ENCODE measurements at regions not wholly inside any gene's neighbourhood (a gene's known extent, or its start where the extent isn't known, plus 50 kb on each side); places are given as distances from the start of the nearest gene placed in this dataset.

GRCh38 chr15:99878835-99879234 lies 145.6 kb upstream of the LYSMD4 start:
- DNase-seq (ENCODE audit: low read depth): no peak
- H3K4me3 ChIP-seq (ENCODE audit: low read length): no peak overlapping the region
- TF ChIP-seq, protein P1, sequence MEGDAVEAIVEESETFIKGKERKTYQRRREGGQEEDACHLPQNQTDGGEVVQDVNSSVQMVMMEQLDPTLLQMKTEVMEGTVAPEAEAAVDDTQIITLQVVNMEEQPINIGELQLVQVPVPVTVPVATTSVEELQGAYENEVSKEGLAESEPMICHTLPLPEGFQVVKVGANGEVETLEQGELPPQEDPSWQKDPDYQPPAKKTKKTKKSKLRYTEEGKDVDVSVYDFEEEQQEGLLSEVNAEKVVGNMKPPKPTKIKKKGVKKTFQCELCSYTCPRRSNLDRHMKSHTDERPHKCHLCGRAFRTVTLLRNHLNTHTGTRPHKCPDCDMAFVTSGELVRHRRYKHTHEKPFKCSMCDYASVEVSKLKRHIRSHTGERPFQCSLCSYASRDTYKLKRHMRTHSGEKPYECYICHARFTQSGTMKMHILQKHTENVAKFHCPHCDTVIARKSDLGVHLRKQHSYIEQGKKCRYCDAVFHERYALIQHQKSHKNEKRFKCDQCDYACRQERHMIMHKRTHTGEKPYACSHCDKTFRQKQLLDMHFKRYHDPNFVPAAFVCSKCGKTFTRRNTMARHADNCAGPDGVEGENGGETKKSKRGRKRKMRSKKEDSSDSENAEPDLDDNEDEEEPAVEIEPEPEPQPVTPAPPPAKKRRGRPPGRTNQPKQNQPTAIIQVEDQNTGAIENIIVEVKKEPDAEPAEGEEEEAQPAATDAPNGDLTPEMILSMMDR (IDR thresholded peaks at IDR 0.05; ENCODE audit: insufficient read depth, low read depth, low read length, missing control alignments): no peak

GRCh38 chr15:99873451-99873850 lies 140.2 kb upstream of the LYSMD4 start:
- H3K4me3 ChIP-seq (ENCODE audit: low read length): no peak overlapping the region
- TF ChIP-seq, protein P1 (IDR thresholded peaks at IDR 0.05; ENCODE audit: insufficient read depth, low read depth, low read length, missing control alignments): no peak
- DNase-seq (ENCODE audit: low read depth): no peak

DNA sequence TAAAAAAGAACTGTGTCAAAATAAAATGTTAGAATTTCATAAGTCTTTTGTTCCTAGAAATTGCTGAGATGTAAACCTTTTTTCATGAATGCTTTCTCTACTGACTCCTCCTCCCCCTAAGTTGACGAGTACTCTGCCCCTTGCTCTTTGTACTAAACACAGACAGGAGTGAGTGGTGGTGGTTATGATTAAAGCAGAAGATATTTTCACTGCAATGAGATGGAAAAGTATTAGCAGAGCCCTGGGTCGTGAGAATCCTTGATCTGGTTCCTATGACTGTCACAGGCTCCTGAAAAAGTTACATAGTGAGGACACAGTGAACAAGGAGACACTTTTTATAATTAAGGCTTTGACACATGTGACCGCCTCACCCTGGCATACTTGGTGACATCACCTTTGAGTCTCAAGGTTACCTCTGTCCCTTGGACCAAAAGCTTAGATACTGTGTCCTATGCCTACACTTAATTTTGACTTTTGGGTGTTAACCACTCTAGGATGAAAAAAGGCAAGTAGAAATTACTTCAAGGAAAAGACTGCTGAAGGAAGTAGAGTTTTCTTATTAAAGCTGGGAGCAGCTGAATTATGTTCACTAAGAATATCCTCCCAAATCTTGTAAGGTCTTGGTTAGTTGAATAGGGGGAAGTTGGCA lies 130.4 kb upstream of the LYSMD4 start:
- TF ChIP-seq, protein P1 (IDR thresholded peaks at IDR 0.05; ENCODE audit: insufficient read depth, low read depth, low read length, missing control alignments): no peak
- no peak for DNase-seq (ENCODE audit: low read depth)

DNA sequence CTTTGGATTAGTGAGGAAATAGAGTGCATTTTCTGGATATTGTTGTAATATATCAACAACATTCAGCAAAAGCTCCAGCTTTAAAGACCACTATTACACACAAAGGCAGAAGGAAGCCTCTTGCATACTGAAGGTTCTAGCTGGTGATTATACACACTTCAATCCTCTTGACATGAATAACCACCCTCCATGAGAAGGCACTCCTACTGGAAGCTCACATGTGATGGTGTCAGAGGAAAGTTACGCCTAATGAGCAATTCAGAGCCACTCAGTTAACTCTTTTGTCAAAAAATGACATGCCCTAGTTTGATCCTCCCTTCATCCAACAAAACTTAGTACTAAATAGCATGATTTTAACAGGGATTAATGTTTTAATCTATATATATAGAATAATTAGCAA lies 124.6 kb upstream of the LYSMD4 start:
- no peak overlapping the region for H3K4me3 ChIP-seq (ENCODE audit: low read length)
- peak; percentile 4 for DNase-seq (ENCODE audit: low read depth)
- TF ChIP-seq, protein P1 (IDR thresholded peaks at IDR 0.05; ENCODE audit: insufficient read depth, low read depth, low read length, missing control alignments): no peak

More for the DNA sequence above, 130.4 kb upstream of the LYSMD4 start:
- H3K4me3 ChIP-seq (ENCODE audit: low read length): no peak overlapping the region

- no peak for DNase-seq (ENCODE audit: low read depth)
- H3K4me3 ChIP-seq (ENCODE audit: low read length): no peak overlapping the region
- TF ChIP-seq, protein P1 (IDR thresholded peaks at IDR 0.05; ENCODE audit: insufficient read depth, low read depth, low read length, missing control alignments): no peak
These were observed 117.3 kb upstream of the LYSMD4 start for GRCh38 chr15:99850517-99850916.

DNA sequence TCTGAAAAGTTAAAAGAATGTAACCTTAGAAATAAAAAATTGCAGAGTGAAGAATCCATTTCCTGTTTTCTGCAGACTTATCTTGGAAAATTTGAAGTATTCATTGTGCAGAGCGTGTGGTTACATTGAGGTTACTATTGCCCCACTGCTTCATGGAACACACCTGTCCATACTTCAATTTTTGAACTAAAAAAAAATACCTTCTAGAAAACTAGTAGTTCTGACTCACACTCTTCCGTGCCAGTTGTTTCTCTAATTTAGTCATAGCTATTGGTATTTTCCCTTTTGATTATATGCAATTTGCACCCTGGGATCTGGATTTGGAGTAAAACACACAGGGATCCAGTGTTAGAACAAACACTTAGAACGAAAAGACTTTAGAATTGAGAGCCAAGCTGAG lies 111.8 kb upstream of the LYSMD4 start:
- no peak overlapping the region for H3K4me3 ChIP-seq (ENCODE audit: low read length)
- DNase-seq (ENCODE audit: low read depth): peak; percentile 4
- TF ChIP-seq, protein P1 (IDR thresholded peaks at IDR 0.05; ENCODE audit: insufficient read depth, low read depth, low read length, missing control alignments): no peak

DNA sequence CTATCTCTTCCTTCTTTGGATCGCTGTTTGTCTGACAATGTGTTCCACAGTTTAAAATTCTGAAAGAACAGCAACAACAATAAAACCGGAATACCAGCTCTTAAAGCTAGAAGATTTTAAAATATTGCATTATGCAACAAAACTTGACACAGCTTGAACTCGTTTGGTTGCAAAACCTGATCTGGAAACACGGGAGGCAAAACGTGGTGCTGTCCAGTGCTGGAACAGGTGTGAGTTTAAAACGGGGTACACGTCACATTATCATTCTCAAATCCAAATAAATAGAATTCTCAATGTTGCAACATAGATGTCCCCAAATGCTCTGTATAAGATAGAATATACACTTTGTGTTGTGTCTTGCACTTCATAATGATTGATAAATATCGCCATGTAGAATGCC lies 110.9 kb upstream of the LYSMD4 start:
- TF ChIP-seq, protein P1 (IDR thresholded peaks at IDR 0.05; ENCODE audit: insufficient read depth, low read depth, low read length, missing control alignments): no peak
- no peak overlapping the region for H3K4me3 ChIP-seq (ENCODE audit: low read length)
- peak; percentile 45 for DNase-seq (ENCODE audit: low read depth)
